HG02973 (cell line): ENCODE measurements at regions not wholly inside any gene's neighbourhood (a gene's known extent, or its start where the extent isn't known, plus 50 kb on each side); places are given as distances from the start of the nearest gene placed in this dataset.

Experiments used
- ATAC-seq: cut with Tn5 transposase; IDR thresholded peaks from one replicate; pipeline ENCODE4 v1.9.1; 2021; ENCODE audit warnings: moderate library complexity; ENCODE audit not compliant: unreplicated experiment

GRCh38 chr13:91181892-91182291, 165.6 kb upstream of the MIR17HG start:
- no peak for ATAC-seq

DNA sequence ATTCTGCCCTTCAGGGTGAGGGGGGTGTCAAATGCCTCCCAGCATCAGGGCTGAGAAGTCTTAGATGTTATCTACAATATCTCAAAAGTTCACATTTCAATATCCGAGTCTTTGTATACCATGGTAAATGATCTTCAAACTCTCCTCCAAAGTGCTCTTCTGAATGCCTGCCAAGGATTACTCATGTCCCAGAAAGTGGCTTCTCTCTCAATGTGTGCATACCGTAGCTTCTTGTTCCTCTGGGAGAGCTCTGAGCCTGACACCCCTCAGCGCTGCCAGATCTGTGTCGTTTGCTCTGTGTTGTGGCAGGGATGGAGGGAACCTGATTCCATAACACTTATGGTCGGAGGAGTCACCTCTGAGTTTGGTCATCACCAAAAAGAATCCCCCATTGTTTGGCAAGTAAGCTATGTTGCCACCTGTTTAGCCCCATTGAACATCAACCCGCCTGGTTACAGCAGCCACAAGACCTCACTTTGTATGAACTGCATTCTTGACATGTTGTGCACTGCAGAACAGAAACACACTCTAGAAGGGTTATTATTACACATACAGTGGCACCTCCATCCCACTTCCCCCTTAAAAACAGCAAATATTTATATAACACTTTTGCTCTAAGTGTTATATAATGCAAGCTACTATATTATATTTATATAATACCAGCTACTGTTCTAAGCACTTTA, 163.1 kb upstream of the MIR17HG start:
- no peak for ATAC-seq

GRCh38 chr13:91185294-91185863, 162.1 kb upstream of the MIR17HG start:
- no peak for ATAC-seq

DNA sequence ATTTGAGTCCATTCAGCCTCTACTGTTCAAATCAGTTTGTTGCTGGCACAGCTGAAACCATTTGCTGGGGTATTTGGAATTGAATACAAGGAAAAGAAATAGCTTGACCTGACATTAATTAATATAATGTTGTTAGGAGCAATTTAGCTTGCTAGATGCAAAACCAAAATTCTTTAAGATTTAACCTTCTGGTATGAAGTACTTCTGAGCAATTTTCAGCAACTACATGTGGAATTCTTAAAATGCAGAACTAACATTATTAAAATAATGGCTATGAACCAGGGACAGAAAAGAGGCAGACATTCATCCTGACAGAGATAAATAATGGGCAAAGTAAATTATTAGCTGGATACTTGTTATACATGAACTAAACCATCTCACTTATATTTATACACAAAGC, 160.0 kb upstream of the MIR17HG start:
- no peak for ATAC-seq

GRCh38 chr13:91189506-91189905, 158.0 kb upstream of the MIR17HG start:
- no peak for ATAC-seq

DNA sequence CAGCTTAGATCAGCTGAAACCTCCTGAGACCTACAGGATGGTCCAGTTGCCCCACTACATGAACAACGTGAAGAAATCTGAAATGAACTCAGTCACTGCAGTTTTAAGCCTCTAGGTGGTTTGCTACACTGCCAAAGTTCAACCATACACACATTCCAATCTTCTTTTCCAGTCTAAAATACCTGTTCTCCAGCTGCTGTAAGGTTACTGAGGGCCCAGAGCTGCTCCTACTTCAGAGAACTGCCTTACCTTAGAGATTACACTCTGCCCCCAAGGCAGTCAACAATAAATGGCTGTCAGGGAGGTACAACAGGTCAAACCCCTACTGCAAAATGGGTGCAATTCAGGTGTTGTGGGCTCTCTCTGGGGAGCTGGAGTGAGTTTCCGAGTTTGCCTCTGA, 154.1 kb upstream of the MIR17HG start:
- ATAC-seq = no peak

GRCh38 chr13:91195789-91196188, 151.7 kb upstream of the MIR17HG start:
- no peak for ATAC-seq

DNA sequence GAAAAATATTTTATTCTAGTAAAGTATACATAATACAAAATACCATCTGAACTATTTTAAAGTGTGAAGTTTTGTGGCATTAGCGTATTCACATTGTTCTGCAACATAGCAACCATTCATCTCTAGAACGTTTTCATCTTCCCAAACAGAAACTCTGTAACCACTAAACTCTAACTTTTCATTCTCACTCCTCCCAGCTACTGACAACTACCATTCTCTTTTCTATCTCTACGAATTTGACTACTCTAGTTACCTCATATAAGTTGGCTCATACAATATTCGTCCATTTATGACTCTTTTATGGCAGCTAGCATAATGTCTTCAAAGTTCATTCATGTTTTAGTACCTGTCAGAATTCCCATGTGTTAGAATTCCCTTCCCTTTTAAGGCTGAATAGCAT, 150.5 kb upstream of the MIR17HG start:
- ATAC-seq = no peak

GRCh38 chr13:91199866-91200265, 147.6 kb upstream of the MIR17HG start:
- ATAC-seq = no peak

GRCh38 chr13:91200486-91200885, 147.0 kb upstream of the MIR17HG start:
- no peak for ATAC-seq

DNA sequence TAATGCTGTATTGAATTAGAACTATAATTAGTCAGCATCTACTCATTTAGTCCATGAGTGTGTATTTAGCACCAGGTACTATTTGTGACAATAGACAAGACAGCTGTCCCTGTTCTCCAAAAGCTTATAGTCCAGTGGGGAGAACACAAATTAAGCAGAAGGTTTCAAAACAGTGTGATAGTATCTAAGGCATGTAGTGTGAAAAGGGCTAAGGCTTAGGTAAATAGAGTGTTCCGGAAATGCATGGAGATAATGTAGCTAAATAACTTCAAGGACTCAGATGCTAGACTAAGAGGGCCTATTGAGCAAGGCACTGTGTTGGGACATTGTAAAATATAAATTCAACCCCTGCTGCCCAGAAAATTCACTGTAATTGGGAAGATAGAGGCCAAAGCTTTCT, 144.1 kb upstream of the MIR17HG start:
- no peak for ATAC-seq

DNA sequence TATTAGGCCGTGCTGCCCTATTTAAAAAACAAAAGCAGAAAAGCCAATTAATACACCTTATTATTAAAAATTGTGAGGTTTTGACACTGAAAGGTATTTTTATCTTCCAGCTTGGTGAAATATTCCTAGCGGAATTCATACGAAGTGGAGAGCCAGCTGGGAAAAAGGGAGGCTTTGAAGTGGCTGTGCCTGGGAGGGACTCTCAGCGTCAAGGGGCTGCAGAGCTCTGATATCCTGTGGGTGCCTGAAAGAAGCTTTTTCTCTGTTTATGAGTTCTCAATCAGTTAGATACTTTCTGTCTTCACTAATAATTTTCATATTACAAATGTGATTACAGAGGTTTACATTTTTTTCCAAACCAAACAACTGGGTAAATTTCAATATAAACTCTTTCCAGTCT, 140.2 kb upstream of the MIR17HG start:
- no peak for ATAC-seq

GRCh38 chr13:91211510-91211909, 136.0 kb upstream of the MIR17HG start:
- no peak for ATAC-seq

- no peak for ATAC-seq
Measured at GRCh38 chr13:91212231-91212630, 135.3 kb upstream of the MIR17HG start.

GRCh38 chr13:91214031-91214430, 133.5 kb upstream of the MIR17HG start:
- no peak for ATAC-seq

DNA sequence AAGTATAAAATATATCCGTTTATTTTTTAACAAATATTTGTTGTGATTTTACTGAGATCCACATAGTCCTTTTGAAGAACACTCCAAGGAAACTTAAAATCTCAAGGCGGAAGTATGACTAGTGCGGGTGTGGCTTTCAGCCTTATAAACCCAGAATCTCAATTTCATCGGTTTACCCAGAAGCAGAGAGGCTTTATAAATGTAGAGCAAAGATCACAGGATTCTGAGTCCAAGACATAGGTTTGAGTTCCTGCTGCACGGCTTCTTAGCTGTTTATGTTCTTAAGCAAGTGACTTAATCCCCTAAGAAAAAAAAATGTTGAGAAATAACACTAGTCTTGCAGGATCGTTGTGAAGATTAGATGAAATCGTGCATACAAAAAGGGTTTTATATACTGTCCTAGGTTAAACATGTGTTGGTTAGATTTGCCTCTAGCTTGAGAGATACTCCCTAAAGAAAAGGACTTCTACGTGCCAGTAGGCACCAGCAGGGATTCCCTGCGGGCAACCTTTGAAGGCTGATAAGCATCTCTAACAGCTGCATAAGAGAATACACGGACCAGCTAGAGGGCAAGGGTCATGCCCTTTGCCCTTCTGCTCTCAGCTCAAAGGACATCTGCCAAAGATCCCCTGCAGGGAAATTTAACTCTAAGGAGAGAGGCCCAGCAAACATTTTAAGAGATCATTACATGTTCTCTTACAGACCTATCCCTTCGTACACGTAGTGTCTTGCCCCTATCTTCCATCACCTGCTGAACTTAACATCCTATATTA, 130.4 kb upstream of the MIR17HG start:
- ATAC-seq = no peak

GRCh38 chr13:91219201-91219600, 128.3 kb upstream of the MIR17HG start:
- no peak for ATAC-seq

- no peak for ATAC-seq
Measured at GRCh38 chr13:91220872-91221271, 126.6 kb upstream of the MIR17HG start.

- ATAC-seq = no peak
Measured at GRCh38 chr13:91228108-91228507, 119.4 kb upstream of the MIR17HG start.

DNA sequence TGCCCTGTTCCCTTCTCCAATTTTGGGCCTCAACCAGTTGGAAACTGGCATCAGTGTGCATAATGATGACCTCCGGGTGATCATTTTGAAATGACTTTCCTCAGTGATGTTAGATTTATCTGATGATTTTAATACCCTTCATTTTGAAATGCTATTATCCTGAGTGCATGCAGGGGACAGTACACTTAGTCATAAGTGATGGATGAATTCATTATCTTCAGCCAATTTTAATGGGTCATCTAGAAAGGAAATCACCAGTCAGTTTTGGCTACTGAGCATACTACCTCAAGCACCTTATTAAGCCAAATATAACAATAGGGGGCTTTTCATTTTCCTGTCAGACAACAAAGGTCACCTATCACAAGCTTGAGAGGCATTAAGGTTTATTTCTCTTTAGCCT, 118.5 kb upstream of the MIR17HG start:
- ATAC-seq = no peak

DNA sequence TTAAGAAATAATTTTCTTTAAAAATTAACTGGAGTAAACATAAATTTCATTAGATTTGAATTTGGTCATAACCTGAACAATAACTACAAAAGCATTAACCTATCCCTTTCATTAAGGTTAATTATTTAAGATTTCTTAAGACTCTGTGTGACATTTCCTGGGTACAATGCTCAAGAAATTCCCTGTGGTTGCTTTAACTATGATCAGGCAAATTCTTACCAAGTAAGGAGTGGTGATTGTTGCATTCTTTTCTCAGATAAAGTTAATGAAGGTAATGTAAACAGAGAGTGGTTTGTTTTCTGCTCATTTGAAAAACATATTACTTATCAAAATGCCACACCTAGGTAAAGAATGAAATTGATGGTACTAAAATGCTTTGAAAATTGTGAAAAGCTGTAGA, 114.8 kb upstream of the MIR17HG start:
- ATAC-seq = no peak

GRCh38 chr13:91233291-91233690, 114.2 kb upstream of the MIR17HG start:
- no peak for ATAC-seq
